G401.6 (cell line): ENCODE measurements at regions not wholly inside any gene's neighbourhood (a gene's known extent, or its start where the extent isn't known, plus 50 kb on each side); places are given as distances from the start of the nearest gene placed in this dataset.

Experiments
- FAIRE-seq: peaks from 2 replicates; lab custom pipeline; 2012; peaks lifted over from hg19 to GRCh38; lab: Jason Lieb, UNC

DNA sequence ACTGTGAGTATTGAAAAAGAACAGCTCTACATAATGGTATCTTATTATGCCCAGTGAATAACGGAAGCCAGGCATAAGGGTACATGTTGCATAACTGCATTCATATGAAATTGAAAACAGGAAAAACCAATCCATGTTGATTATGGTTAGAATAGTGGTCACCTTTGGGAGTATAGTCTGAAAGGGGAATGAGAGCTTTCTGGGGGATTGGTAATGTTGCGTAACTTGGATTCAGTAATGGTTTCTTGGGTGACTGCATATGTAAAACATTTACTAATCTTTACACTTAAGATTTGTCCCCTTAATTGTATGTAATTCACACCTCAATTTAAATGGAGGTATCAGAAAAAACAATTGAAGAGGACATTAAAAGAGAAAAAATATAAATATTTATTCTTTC, 292.1 kb downstream of the LMO4 start:
- FAIRE-seq, result no peak

DNA sequence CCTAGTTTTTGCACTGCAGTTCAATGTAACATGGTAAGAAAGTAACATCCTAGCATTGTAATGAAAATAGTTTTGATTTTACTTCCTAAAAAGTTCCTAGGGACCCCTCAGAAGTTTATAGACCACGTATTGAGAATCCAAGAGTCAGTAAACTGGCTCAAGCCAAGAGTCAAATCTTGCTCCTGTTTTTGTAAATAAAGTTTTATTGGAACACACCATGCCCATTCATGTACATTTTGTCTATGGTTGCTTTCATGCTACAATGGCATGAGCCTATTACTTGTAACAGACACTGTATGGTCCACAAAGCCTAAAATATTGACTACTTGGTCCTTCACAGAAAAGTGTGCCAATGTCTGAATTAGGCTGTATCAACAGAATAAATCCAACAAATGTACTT, 301.0 kb downstream of the LMO4 start:
- no peak for FAIRE-seq

DNA sequence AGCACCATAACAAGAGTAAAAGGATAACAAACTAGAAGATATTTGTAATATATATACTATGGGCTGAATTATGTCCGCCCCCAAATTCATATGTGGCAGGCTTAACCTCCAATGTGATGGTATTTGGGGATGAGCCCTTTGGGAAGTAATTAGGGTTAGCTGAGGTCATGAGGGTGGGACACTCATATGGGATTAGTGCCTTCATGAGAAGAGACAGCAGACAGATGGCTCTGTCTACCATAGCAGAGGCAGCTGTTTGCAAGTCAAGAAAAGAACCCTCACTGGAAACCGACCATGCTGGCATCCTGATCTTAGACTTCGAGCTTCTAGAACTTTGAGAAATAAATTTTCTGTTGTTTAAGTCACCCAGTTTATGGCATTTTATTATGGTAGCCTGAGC, 303.6 kb downstream of the LMO4 start:
- no peak for FAIRE-seq

DNA sequence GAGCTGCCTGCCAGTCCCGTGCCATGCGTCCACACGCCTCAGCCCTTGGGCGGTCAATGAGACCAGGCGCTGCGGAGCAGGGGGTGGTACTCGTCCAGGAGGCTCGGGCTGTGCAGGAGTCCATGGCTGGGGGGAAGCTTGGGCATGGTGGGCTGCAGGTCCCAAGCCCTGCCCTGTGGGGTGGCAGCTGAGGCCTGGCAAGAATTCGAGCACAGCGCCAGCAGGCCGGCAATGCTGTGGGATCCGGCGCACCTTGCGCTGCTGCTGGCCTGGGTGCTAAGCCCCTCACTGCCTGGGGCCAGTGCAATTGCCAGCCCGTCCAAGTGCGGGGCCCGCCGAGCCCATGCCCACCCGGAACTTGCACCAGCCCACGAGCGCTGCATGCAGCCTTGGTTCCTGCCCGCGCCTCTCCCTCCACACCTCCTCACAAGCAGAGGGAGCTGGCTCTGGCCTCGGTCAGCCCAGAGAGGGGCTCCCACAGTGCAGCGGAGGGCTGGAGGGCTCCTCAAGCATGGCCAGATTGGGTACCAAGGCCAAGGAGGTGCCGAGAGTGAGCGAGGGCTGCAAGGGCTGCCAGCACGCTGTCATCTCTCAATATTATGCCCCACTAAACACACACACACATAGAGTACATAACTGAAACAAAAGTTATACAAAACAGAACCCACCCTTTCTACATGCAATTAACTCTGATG, 307.7 kb downstream of the LMO4 start:
- no peak for FAIRE-seq

DNA sequence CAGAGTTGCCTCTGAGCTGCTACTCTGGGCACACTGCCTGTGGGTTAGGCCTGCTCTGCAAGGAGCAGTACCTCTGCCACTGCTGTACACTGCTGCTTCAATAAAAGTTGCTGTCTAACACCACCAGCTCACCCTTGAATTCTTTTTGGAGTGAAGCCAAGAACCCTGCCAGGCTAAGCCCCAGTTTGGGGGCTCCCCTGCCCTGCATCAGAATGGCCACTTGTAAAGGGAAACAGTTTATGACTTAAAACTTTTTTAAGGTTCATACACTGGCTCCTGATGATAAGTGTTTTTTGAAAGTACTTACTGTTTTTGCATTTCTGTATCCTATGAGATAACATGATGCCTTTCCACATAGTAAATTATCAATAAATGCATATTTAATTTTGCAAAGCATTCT, 310.0 kb downstream of the LMO4 start:
- no peak for FAIRE-seq

DNA sequence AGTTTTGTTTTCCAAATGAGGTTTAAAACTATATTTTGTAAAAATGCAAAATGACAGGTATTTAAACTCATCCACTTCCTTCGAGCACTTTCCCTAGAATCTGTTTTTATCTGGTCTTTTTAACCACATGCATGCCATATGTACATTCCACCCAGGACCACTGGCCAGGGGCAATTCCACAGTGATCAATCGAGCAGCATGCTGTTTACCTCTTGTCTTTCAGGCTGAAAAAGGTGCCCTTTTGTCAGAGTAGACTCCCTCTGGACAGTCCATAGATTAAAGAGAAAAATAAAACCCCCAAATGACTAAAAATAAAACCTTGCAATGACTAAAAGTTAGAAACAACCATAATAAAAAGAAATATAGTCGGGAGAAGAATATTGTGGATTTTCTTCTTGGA, 313.3 kb downstream of the LMO4 start:
- FAIRE-seq, result no peak

DNA sequence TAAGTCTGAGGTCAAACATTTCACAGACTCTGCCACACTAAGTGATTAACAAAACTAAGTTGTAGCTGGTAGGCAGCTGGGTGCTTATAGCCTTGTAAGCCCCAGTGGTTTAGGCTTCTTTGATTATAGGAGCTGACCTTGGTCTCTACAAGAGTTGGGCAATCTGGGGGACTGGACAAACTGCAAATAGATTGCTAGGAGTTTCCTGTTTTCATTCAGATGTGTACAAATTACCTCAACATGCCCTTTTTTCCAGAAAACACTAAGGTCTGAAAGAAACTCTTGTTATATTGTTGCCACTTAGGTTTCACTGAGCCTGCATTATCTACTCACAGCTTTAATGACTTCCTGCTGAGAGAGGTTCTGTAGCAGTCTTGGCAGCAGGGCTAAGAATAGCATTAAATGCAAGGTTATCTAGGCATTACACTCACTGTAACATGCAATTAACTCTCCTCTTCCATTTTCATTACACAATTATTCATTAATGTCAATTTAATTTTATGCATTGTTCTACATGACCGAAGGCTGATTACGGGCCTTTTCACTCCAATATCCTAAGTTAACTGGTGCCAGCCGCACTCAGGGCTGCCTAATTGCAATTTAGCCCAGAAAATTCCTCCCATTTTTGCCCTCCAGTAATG, 314.0 kb downstream of the LMO4 start:
- FAIRE-seq, result no peak

DNA sequence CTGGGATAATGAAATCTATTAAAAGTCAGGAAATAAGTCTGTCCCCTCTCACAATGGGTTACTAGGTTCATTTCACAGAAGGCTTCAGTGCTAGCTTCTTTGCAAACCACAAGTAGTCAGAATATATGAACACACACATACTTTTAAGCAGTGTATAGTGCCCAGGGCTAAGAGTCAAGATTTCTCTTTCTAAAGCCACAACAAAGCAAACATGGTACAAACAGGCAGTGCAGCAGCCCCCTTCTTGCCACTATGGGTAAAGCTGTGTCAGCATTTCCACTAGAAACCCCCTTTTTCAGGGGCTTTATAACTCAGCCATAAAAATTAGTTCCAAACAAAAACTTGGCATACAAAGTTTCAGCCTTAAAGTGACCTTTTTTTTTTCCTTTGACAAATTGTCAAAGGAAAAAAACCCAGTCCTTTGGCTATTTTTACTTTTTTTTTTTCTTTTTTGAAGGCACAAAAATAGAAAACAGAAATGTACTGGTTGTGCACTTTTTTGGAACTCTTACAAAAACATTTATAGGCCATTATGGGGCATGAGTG, 315.4 kb downstream of the LMO4 start:
- FAIRE-seq, result no peak

DNA sequence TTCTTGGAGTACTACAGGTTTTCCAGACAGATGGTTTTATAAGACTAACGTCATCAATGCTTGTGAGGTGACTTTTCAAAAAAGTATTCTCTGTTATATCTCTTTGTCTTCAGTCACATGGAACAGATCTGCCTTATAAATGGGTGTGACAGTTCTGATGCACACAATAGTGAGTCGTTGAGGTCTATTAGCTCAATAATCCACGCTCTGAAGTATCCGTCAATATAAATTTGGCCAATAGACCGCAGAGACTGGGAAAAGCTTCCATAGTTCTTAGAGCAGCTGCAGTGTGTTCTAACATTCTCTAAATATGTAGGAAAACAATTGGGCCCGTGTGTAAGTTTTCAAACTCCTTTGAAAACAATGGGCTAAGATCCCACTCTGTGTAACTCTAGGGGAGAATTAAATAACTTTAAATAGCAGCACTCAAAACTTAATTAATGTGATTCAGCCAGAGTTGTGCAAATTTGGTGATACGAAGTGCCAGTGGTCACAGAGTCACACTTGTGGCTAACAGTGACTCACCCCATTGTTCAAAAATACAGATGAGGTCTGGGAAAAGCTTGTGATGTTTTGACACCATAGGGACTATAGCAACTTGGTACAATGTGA, 316.0 kb downstream of the LMO4 start:
- FAIRE-seq, result no peak

DNA sequence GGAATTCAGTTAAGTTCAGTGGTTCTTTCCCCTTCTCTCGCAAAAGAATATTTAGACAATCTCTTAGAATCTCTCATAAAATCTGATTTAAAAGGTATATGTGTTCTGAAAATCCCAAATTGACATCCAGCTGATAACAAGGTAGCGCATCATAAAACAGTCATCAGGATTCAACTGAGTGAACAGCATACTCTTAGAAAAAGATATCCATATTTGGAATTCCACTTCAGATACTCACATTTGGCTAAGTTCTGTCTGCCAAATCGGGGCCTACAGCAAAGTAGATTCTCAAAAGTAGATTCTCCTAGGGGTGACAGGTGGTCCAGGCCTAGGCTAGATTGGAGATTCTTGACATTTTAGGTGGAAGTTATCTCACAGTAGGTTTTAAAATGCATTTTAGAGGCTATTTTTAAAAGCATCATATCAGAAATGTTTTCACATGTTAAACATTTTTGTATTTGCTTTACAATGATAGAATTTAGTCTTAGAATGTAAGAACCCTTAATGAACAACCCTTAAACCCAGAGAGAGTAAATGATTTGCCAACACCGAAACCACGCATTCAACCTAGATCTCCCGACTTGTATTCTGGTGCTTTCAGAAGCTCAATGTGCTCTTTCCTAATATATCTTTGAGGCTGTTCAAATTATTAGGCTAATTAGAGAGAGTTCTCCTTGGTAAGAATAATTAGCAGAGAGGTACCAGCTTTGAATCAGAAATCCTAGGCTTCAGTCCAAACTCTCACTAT, 318.9 kb downstream of the LMO4 start:
- FAIRE-seq, result no peak

DNA sequence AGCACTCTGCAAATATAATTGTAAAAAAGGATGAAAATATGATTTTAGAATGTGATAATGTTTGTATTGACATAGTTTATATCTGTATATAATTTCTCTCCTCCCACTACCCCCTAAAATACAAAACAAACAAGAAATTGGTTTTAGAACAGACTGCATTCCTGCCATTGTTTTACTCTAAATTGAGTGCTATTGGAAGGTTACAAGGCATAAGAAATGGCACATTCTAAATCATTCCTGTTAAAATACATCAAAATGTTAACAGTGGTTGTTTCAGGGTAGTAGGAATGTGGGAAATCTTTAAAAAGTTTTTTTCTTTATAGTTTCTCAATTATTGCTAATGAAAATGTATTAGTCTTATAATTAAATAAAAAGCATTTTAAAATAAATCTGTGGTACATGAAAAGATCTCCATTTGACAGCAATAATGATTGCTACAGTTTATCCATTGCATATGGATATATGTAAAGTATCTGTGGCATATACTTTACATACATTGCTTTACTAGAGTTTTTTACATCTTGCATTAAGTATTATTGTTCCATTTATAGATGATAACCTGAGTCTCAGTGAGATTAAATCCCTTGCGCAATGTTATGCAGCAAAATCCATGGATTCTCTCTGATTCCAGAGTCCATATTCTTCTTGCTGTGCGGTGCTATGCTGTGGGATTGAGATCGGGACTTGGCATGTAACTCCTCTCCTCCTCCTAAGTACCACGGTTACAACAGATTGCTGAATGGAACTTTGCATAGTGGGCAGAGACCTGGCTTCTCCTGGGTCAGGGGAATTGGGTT, 319.8 kb downstream of the LMO4 start:
- FAIRE-seq, result no peak

DNA sequence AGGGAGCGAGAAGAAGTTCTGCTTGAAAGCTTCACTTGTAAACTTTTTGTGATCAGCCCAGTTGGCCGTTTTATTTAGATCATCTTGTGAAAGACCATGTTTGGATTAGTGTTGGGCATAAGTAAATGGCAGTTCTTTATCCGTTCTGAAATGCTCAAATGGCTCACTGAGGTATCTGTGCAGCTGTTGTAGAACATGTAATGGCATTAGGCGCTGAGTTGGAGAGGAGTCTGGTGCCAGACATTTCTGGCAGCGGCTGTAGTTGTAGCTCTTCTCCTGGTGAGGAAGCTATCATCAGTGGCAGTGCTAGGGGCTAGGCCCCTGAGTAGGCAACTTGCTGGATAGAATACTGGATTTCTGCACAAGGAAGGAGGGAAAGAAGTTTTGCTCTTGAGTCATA, 321.6 kb downstream of the LMO4 start:
- FAIRE-seq, result no peak

DNA sequence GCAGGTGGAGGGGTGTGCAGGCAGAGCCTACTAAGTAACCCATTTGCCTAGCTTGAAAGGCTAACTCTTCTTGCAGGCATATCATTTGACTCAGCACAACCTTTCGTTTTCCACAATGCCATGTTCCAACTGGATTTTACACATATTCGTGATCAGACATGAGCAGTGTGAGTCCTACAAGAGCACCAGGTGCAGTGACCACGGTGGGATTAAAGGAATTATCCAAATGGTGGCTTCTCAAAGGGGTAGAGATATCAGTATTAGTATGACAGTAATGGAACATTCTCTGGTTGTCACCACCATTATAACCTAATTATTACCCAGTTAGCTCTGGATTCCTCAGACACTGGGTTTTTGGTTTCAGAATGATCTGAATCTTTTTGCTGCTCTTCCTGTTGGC, 323.5 kb downstream of the LMO4 start:
- no peak for FAIRE-seq

DNA sequence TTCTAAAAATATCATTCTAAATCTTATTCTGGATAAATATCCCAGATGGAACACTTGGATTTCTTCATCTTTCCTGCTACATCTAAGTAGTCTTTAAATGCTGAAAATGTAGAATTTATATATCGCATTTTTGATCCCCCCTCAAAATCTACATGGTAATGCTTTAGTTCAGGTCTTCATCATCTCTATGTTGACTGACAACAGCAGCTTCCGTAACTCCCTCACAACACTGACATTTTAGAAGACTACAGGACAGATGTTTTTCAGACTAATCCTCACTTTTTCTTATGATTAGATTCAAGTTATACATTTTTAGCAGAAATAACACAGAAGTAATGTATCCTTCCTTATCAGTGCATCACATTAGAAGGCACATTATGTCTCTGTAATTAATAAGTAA, 336.5 kb downstream of the LMO4 start:
- no peak for FAIRE-seq

DNA sequence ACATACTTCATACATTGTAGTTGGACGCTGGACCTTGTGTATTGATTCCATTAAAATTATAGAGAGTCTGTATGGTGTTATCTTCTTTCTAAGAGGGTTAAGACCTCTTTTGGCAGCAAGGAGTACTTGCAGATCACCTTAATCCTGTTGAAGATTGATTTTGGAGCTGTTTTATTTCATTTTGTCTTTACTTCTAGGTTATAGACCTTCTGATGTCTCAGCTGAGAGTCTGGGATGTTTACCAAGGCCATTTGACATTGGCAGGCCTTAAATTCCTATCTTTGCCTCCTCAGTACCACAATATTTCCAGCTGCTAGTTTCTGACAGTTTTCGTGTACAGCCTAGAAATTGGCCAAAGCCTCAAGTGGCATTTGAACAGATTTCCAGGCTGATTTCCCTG, 338.0 kb downstream of the LMO4 start:
- no peak for FAIRE-seq

DNA sequence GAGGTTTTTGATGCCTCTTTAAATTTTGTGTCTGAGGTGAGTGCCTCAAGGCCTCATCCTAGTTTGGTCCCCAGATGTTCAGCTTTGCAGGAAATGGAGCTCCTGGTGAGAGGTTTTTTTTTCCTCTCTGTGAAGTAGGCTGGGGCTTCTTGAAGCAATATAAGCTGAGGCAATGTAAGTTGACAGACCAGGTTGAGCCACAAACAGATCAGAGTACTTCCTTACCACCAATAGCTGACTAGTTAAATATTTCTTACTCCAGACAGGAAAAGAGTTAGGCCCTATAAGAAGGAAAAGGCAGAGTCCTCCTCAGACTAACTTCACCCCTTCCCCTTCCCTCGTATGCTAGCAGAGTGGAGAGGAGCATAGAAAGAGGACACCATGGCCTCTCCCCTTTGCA, 341.0 kb downstream of the LMO4 start:
- no peak for FAIRE-seq

DNA sequence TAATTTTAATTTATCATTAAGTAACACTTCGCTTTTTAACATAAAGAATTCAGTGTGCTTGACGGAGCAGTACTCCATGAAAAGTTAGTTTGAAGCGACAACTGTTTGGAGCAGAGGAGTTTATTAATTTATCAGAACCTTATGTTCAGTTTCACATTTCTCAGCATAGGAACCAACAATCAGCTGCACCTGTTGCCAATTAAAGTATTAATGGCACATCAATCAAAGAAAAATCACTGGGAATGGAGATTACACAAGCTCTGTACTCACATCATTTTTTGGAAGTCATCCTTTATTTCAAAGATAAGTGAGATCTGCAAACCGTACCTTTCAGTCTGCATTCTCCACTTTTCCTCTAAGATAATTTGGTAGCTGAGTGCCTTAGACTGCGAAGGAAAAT, 344.6 kb downstream of the LMO4 start:
- FAIRE-seq, result no peak

DNA sequence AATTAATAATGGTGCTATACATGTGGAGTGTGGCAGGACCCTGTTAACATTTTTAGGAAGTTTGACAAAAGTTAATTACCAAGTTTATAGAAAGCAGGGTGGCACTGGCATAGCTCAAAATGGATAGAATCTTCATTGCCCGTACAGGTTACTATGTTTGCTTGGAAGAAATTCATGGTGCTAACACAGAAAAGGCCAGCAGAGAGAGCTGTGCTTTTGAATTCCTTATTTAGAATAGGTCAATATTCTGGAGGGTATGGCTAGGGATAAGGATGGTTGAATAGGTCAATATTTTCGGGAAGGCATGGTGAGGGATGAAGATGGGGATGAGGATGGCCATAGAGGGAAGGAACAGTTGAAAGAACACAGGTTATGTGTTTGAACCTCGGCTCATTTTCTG, 345.1 kb downstream of the LMO4 start:
- no peak for FAIRE-seq

DNA sequence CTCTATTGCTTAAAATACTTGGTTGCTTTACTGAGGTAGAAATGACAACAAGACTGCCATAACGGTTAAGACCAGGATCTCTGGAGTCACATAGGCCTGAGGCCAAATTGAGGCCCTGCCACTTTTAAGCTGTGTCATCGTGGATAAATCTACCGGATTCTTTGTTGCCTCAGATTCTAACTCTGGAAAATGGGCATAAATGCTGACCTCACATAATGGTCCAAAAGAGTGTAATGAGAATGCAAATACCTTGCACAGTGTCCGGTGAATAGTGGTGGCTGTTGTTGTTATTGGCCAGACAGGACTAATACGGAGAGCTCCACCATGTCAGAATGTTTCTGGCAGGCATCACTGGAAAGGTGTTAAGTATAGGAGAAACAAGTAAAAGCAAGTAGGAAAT, 346.1 kb downstream of the LMO4 start:
- no peak for FAIRE-seq

DNA sequence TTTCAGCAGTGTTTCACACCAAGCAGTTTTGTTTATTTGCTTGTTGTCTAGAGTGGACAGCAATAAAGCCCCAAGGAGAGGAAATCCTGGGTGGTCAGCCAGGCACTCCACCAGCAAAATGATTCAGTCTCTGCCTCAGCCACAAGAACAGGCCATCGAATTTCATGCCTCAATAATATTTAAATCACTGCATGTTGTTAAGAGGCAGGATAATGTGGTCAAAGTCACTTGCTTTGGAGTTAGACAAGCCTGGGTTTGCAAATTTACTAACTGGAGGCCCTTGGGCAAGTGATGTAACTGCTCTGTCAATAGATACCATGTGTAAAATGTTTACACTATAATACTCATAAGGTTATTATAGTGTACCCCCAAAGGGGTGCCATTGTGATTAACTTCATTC, 349.6 kb downstream of the LMO4 start:
- FAIRE-seq, result no peak

DNA sequence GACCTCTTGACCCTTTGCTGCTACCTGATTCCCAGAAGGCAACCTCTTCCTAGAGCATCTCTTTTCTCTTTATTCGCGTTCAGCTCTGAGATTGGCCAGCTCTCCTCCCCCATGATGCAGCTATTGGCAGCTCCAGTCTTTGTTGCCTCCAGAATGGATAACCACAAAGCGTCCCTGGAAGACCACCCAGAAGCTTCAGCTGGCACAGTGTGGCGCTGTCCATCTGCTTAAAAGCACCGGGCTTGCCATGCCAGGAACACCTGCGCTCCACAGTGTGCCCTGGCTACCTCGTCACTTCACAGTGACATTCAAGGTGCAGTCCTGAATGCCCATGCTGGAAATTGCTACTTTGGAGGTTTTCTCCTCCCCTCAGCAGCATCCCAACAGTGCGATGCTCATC, 353.9 kb downstream of the LMO4 start:
- FAIRE-seq, result no peak
